ENCODE measurements at regions not wholly inside any gene's neighbourhood (a gene's known extent, or its start where the extent isn't known, plus 50 kb on each side); places are given as distances from the start of the nearest gene placed in this dataset.
A peak's percentile ranks its signal among the peaks of the same experiment; 100 is the strongest.

DNA sequence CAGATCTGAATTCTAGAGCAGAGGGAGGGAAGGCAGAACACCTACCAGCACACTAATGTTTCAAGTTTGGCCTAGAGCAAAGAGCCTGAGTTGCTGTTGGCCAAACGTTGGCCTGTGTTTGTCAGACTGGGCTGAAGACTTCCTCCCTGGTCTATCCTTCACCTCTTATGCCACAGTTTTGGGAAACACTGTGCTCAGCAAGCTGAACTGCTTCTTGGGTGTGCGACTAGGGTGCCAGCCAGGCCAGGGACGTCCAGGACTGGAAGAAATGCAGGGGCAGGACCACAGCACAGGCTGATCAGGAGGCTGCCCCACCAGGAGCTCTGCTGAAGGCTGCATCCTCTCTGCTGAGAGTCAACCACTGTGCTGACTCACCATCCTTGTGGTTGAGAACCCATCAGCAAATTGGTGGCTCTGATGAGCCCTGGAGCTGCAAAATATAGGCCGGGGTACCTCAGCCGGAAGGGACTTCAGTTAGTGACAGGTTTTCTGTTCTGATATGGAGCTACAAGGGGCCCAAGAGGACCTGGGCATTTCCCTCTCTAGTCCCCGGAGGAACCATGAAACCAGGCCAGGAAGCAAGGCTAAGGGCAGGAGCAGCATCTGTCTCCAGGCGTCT, 131.6 kb upstream of the RASGRP1 start:
- H3K4me3 ChIP-seq (ENCODE audit: low read length): peak overlapping the region; percentile 33
- Mint-ChIP-seq H3K27me3 (no peaks in the 10 kb centered on the region), H3K4me3 (peak overlapping the region; percentile 42), H3K36me3 (ENCODE audit: low read depth) (no peaks in the 10 kb centered on the region), H3K27ac (peak overlapping the region; percentile 85), H3K9me3 (no peaks in the 10 kb centered on the region), H3K4me1 (ENCODE audit: low read depth) (peaks cover 61% of the 10 kb centered on the region)
- no peaks in the 10 kb centered on the region for H3K27me3 ChIP-seq (ENCODE audit: control insufficient read depth in 1 of 2, insufficient read depth in 2 of 2, low read length in 2 of 2)
- intact Hi-C loops (cut with DNase I, micrococcal nuclease): no loop called here
- peaks cover 60% of the 10 kb centered on the region for H3K4me1 ChIP-seq (ENCODE audit: insufficient read depth, low read length)
- no peaks in the 10 kb centered on the region for H3K9me3 ChIP-seq (ENCODE audit: control insufficient read depth in 1 of 2, insufficient read depth in 1 of 2, low read length in 2 of 2)
- peak; percentile 90 for ATAC-seq (ENCODE audit: poor library complexity)
- H3K36me3 ChIP-seq (ENCODE audit: insufficient read depth, low read length): no peaks in the 10 kb centered on the region
- ChIA-PET POLR2A (interaction anchor here (0.8 to 4.6 kb wide), 13 partner anchors 10 to 242 kb away, joined by 3 to 29 read pairs (median 4); partner anchors contain the start of genes FAM98B and RASGRP1), CTCF (interaction anchor here (0.7 to 3.0 kb wide), 5 partner anchors 12 to 242 kb away, joined by 3 to 21 read pairs (median 4); partner anchors contain the start of genes FAM98B and RASGRP1)
- peak in 13 of 14 experiments; percentile 51 to 83 (median 62) for DNase-seq
- peak overlapping the region in 1 of 2 donors; percentile 49 for H3K27ac ChIP-seq (ENCODE audit: low read depth in 1 of 2, low read length in 2 of 2)
- TF ChIP-seq CTCF (IDR thresholded peaks at IDR 0.05): no peak

- Histone ChIP-seq H3K36me3 (ENCODE audit: insufficient read depth, low read length) (no peaks in the 10 kb centered on the region), H3K4me3 (ENCODE audit: low read length) (peak overlapping the region; percentile 33), H3K27ac (ENCODE audit: low read depth in 1 of 2, low read length in 2 of 2) (peak overlapping the region in 1 of 2 donors; percentile 49), H3K4me1 (ENCODE audit: insufficient read depth, low read length) (peaks cover 56% of the 10 kb centered on the region), H3K27me3 (ENCODE audit: control insufficient read depth in 1 of 2, insufficient read depth in 2 of 2, low read length in 2 of 2) (no peaks in the 10 kb centered on the region), H3K9me3 (ENCODE audit: control insufficient read depth in 1 of 2, insufficient read depth in 1 of 2, low read length in 2 of 2) (no peaks in the 10 kb centered on the region)
- ChIA-PET POLR2A (interaction anchor here (0.8 to 4.6 kb wide), 12 partner anchors 8 to 242 kb away, joined by 3 to 29 read pairs (median 4); partner anchors contain the start of genes FAM98B and RASGRP1), CTCF (interaction anchor here (0.7 to 3.0 kb wide), 5 partner anchors 11 to 243 kb away, joined by 3 to 21 read pairs (median 4); partner anchors contain the start of genes FAM98B and RASGRP1)
- peaks cover 61% of the 10 kb centered on the region for H3K4me1 Mint-ChIP-seq (ENCODE audit: low read depth)
- H3K27me3 Mint-ChIP-seq: no peaks in the 10 kb centered on the region
- TF ChIP-seq CTCF (IDR thresholded peaks at IDR 0.05): no peak
- no peaks in the 10 kb centered on the region for H3K36me3 Mint-ChIP-seq (ENCODE audit: low read depth)
- DNase-seq (no peak), ATAC-seq (ENCODE audit: poor library complexity) (no peak)
- H3K4me3 Mint-ChIP-seq: peak overlapping the region; percentile 12
- intact Hi-C loops (cut with DNase I, micrococcal nuclease): no loop called here
- no peaks in the 10 kb centered on the region for H3K9me3 Mint-ChIP-seq
- H3K27ac Mint-ChIP-seq: peak overlapping the region; percentile 85
Observed at GRCh38 chr15:38696790-38697495, 132.3 kb upstream of the RASGRP1 start.

DNA sequence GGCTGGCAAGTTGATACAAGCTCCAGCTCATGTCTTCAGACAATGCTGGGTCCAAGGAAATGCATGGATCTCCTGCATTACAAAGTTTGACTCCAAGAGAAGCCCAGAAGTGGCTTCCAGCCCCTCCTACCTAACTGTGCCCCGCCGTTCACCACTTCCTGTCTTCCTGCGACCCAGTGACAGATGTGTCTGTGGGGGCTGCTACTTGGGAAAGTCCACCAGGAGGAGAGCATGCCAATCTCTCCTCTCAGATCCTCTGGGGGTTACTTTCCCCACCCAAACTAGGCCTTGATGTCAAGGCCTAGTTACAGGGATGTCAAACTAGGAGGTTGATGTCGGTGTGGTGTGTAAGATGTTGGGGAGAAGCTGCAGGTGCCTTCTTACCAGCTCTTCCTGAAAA, 133.6 kb upstream of the RASGRP1 start:
- ATAC-seq (ENCODE audit: poor library complexity): no peak

More for the DNA sequence above, 133.6 kb upstream of the RASGRP1 start:
- DNase-seq: peak in 4 of 14 experiments; percentile 40 to 59 (median 48)
- POLR2A ChIA-PET: interaction anchor here (0.8 to 4.6 kb wide), 11 partner anchors 8 to 244 kb away, joined by 3 to 29 read pairs (median 7); partner anchors contain the start of genes FAM98B and RASGRP1
- Mint-ChIP-seq H3K9me3 (no peaks in the 10 kb centered on the region), H3K36me3 (ENCODE audit: low read depth) (no peaks in the 10 kb centered on the region), H3K4me3 (no peak overlapping the region), H3K27ac (peak overlapping the region; percentile 85), H3K27me3 (no peaks in the 10 kb centered on the region), H3K4me1 (ENCODE audit: low read depth) (peaks cover 61% of the 10 kb centered on the region)
- intact Hi-C loops (cut with DNase I, micrococcal nuclease): loop anchor here (2.0 kb wide), 2 partner anchors 13 to 257 kb away; no protein-coding TSS in a partner anchor
- H3K9me3 ChIP-seq (ENCODE audit: control insufficient read depth in 1 of 2, insufficient read depth in 1 of 2, low read length in 2 of 2): no peaks in the 10 kb centered on the region
- CTCF ChIA-PET: interaction anchor here (0.9 to 4.0 kb wide), 7 partner anchors 10 to 258 kb away, joined by 3 to 75 read pairs (median 14); partner anchors contain the start of gene RASGRP1
- no peaks in the 10 kb centered on the region for H3K27me3 ChIP-seq (ENCODE audit: control insufficient read depth in 1 of 2, insufficient read depth in 2 of 2, low read length in 2 of 2)
- peaks cover 50% of the 10 kb centered on the region for H3K4me1 ChIP-seq (ENCODE audit: insufficient read depth, low read length)
- no peaks in the 10 kb centered on the region for H3K36me3 ChIP-seq (ENCODE audit: insufficient read depth, low read length)
- peak overlapping the region in 1 of 2 donors; percentile 25 for H3K27ac ChIP-seq (ENCODE audit: low read depth in 1 of 2, low read length in 2 of 2)
- no peak for TF ChIP-seq CTCF (IDR thresholded peaks at IDR 0.05)
- peak overlapping the region; percentile 33 for H3K4me3 ChIP-seq (ENCODE audit: low read length)

Data from CD4-positive, alpha-beta T cell (primary cell).